ENCODE measurements at regions not wholly inside any gene's neighbourhood (a gene's known extent, or its start where the extent isn't known, plus 50 kb on each side); places are given as distances from the start of the nearest gene placed in this dataset.

DNA sequence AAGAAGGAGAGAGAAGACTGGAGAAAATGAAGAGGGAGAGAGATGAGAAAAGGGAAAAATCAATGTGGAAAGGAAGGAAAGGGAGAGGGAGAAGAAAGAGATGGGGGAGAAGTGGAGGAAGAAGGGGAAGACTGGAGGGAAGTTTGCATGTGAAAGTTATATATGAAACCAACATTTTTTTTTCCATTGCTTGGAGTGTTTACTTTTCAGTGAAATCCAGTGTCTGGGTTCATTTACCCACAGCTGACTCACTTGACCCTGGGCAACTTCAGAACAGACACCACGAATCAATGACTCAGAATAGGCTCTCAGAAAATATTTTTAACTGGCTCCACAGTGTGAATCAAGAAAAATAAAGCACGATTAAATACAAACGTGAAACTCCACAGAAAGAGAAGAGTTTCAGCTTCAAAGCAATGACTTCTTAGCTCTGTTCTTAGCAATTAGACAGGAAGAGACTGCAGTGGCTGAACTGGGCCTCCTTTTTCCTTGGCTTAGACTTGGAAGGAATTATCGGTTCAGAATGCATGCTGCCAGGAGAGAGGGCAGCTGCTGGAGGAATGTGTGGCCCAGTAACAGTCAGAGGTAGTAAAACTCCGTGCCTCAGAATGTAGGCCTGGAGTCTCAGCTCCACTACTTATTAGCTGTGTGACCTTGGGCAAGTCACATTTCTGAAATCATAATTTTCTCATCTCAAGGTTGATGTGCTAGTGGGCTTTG, 237.5 kb downstream of the MIAT start:
- peak; percentile 93 for DNase-seq (ENCODE audit: low read depth)
- TF ChIP-seq, protein P1, sequence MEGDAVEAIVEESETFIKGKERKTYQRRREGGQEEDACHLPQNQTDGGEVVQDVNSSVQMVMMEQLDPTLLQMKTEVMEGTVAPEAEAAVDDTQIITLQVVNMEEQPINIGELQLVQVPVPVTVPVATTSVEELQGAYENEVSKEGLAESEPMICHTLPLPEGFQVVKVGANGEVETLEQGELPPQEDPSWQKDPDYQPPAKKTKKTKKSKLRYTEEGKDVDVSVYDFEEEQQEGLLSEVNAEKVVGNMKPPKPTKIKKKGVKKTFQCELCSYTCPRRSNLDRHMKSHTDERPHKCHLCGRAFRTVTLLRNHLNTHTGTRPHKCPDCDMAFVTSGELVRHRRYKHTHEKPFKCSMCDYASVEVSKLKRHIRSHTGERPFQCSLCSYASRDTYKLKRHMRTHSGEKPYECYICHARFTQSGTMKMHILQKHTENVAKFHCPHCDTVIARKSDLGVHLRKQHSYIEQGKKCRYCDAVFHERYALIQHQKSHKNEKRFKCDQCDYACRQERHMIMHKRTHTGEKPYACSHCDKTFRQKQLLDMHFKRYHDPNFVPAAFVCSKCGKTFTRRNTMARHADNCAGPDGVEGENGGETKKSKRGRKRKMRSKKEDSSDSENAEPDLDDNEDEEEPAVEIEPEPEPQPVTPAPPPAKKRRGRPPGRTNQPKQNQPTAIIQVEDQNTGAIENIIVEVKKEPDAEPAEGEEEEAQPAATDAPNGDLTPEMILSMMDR (conservative IDR thresholded peaks at IDR 0.05; ENCODE audit: low read length): no peak
- H3K4me3 ChIP-seq (ENCODE audit: low read length): no peak overlapping the region

DNA sequence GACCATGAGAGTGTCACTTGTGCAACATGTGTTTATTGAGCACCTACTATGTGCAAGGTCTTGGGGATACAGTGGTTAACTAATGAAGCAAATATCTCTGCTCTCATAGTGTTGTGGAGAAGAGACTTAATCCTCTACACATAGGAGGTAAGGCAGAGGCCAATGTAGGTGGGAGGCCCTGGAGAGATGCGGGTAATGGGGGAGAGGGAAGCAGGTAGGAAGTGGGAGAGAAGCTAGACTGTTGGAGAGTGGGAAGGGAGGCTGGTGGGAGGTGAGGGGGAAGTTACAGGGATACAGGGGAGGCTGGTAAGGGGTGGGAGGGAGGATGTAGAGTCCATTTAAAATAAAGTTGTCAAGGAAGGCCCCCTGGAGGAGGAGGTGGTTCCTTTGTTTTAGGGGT, 240.0 kb downstream of the MIAT start:
- H3K4me3 ChIP-seq (ENCODE audit: low read length): no peak overlapping the region
- TF ChIP-seq, protein P1 (conservative IDR thresholded peaks at IDR 0.05; ENCODE audit: low read length): no peak

DNA sequence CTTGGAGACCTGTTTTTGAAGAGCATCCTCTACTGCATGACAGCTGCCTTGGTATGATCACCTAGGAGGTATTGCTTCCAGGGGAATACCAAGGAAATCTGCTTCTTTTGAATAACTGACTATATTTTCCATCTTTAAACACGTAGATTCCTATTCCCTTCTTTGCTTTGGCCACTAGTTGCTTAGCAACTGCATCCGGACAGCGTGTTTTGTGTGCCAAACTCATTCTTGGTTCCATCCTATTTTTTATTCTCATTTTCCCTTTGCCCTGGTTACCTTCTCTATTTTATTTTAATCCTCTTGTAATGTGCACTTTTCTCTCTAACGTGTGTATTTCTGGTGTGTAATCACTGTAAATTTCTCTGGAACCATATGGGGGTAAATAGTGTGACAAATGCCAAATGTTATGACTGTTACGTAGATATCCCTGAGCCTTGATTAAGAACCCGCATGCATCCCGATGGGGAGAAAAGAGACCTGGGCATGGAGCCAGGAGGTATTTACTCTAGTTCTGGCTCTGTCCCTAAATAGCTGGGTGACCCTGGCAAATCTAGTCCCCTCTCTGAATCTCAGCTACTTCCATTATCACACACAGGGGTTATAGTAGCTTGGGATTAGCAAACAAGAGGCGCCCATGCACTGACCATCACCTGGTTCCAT, 241.7 kb downstream of the MIAT start:
- TF ChIP-seq, protein P1 (conservative IDR thresholded peaks at IDR 0.05; ENCODE audit: low read length): no peak
- H3K4me3 ChIP-seq (ENCODE audit: low read length): no peak overlapping the region
- no peak for DNase-seq (ENCODE audit: low read depth)

More for the DNA sequence above, 240.0 kb downstream of the MIAT start:
- no peak for DNase-seq (ENCODE audit: low read depth)

DNA sequence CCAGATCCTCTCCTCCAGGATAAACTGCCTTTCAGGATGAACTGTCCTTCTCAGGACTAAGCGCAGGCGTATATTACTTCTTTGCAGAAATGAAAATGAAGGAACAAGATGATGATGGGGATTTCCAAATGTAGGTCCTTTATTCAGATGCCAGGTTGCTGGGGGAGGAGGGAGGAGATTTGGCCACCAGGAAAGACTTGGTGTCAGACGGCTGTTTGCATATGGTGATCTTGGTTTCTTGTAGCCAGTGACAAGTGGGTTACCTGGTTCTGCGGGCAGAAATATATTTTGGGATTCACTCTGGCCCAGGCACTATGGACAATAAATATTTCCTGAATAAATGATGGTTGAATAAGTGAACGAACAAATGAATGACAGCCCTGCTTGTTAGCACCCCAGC, 243.4 kb downstream of the MIAT start:
- H3K4me3 ChIP-seq (ENCODE audit: low read length): no peak overlapping the region
- TF ChIP-seq, protein P1 (conservative IDR thresholded peaks at IDR 0.05; ENCODE audit: low read length): no peak
- no peak for DNase-seq (ENCODE audit: low read depth)

DNA sequence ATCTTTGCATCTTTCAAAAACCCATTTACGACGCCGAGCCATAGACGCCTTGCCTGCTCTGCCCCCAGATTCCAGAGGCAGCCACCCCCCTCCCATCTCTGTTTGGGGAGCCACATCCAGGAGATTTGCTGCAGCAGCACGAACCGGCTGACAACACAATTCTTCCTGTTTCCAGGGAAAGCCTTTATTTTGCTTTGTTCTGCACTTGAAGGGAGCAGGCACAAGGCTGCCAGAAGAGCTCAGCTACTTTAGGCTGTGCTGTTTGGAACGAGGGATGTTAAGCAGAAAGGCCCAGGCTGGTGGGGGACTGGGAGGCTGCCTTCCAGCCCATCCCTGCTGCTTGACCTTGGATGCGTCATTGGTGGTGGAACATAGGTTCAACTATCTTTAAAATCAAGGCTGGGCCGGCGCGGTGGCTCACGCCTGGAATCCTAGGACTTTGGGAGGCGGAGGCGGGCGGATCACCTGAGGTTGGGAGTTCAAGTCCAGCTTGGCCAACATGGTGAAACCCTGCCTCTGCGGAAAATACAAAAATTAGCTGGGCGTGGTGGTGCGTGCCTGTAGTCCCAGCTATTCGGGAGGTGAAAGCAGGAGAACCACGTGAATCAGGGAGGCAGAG, 243.9 kb downstream of the MIAT start:
- TF ChIP-seq, protein P1 (conservative IDR thresholded peaks at IDR 0.05; ENCODE audit: low read length): no peak
- DNase-seq (ENCODE audit: low read depth): no peak
- no peak overlapping the region for H3K4me3 ChIP-seq (ENCODE audit: low read length)

DNA sequence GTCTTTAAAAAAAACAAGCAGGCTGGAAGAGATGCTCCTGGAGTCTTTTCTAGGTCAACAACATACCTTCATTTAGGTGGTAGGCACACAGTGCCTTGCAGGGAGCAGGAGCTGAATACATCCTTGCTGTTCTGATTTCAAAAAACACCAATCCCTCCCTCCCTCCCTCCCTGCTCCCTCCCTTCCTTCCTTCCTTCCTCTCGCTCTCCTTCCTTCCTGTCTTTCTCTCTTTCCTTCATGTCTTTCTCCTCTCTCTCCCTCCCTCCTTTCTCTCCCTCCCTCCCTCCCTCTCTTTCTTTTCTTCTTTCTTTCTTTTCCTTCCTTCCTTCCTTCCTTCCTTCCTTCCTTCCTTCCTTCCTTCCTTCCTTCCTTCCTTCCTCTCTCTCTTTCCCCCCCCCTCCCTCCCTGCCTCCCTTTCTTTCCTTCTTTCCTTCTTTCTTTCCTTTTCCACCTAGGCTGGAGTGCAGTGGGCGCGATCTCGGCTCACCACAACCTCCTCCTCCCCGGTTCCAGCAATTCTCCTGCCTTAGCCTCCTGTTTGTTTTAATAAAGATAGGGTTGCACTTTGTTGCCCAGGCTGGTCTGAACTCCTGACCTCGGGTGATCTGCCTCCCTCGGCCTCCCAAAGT, 245.1 kb downstream of the MIAT start:
- H3K4me3 ChIP-seq (ENCODE audit: low read length): no peak overlapping the region
- no peak for DNase-seq (ENCODE audit: low read depth)
- TF ChIP-seq, protein P1 (conservative IDR thresholded peaks at IDR 0.05; ENCODE audit: low read length): no peak

Data from AG10803 (cell line).